SJSA1 (cell line): ENCODE measurements at regions not wholly inside any gene's neighbourhood (a gene's known extent, or its start where the extent isn't known, plus 50 kb on each side); places are given as distances from the start of the nearest gene placed in this dataset.

Experiments used
- DNase-seq, 2 experiments: peaks; one replicate each; pipeline ENCODE4 v3.0.0-alpha.2; 2015 to 2020; ENCODE audit warnings: low spot score in 2 of 2, low read depth in 1 of 2
- H3K27ac ChIP-seq: fragments of 250-450 bp; sonication (Bioruptor Pico); 2 replicates; pipeline ENCODE4 v1.5.1; 2020; ENCODE audit warnings: mild to moderate bottlenecking, moderate library complexity
- H3K27me3 ChIP-seq: fragments of 250-450 bp; sonication (Bioruptor Pico); replicated peaks from 2 replicates; pipeline ENCODE4 v1.5.1; 2020; ENCODE audit warnings: mild to moderate bottlenecking, moderate library complexity
- H3K36me3 ChIP-seq: fragments of 250-450 bp; sonication (Bioruptor Pico); 2 replicates; pipeline ENCODE4 v1.5.1; 2020; ENCODE audit warnings: mild to moderate bottlenecking
- H3K4me1 ChIP-seq: fragments of 250-450 bp; sonication (Bioruptor Pico); replicated peaks from 2 replicates; pipeline ENCODE4 v1.6.1; 2021; ENCODE audit warnings: mild to moderate bottlenecking
- H3K4me3 ChIP-seq: fragments of 250-450 bp; sonication (Bioruptor Pico); 2 replicates; pipeline ENCODE4 v1.5.1; 2020; ENCODE audit warnings: mild to moderate bottlenecking
- H3K9me3 ChIP-seq: fragments of 250-450 bp; sonication (Bioruptor Pico); replicated peaks from 2 replicates; pipeline ENCODE4 v1.5.1; 2020; ENCODE audit warnings: mild to moderate bottlenecking

- no peak for DNase-seq
- Histone ChIP-seq H3K27me3 (no peaks in the 10 kb centered on the region; the same call in 1 of the 2 replicates), H3K9me3 (no peaks in the 10 kb centered on the region), H3K27ac (no peak overlapping the region), H3K4me1 (no peaks in the 10 kb centered on the region; the same call in 1 of the 2 replicates), H3K36me3 (no peaks in the 10 kb centered on the region), H3K4me3 (no peak overlapping the region)
These were observed 159.2 kb upstream of the CST7 start for GRCh38 chr20:24789877-24790276.

GRCh38 chr20:24790746-24791283 is 158.3 kb upstream of the CST7 start:
- Histone ChIP-seq H3K4me1 (no peaks in the 10 kb centered on the region), H3K4me3 (no peak overlapping the region), H3K9me3 (no peaks in the 10 kb centered on the region), H3K27me3 (peaks cover 3% of the 10 kb centered on the region; the same call in 1 of the 2 replicates), H3K27ac (no peak overlapping the region), H3K36me3 (no peaks in the 10 kb centered on the region)
- no peak for DNase-seq

GRCh38 chr20:24791953-24792352 is 157.1 kb upstream of the CST7 start:
- no peaks in the 10 kb centered on the region for H3K36me3 ChIP-seq
- no peak overlapping the region for H3K27ac ChIP-seq
- H3K4me3 ChIP-seq, result no peak overlapping the region
- H3K27me3 ChIP-seq, result peaks cover 3% of the 10 kb centered on the region; the same call in 1 of the 2 replicates
- no peaks in the 10 kb centered on the region for H3K4me1 ChIP-seq
- no peak for DNase-seq
- no peaks in the 10 kb centered on the region for H3K9me3 ChIP-seq

- H3K27ac ChIP-seq, result no peak overlapping the region
- H3K9me3 ChIP-seq, result no peaks in the 10 kb centered on the region
- no peak overlapping the region for H3K4me3 ChIP-seq
- H3K27me3 ChIP-seq, result peaks cover 3% of the 10 kb centered on the region; the same call in 1 of the 2 replicates
- H3K36me3 ChIP-seq, result no peaks in the 10 kb centered on the region
- no peaks in the 10 kb centered on the region for H3K4me1 ChIP-seq
- DNase-seq, result no peak
These were observed 156.2 kb upstream of the CST7 start for GRCh38 chr20:24792641-24793495.

- Histone ChIP-seq H3K36me3 (no peaks in the 10 kb centered on the region), H3K27me3 (0 out of 2 replicates have a peak, but pooled peaks cover 3% of the 10 kb centered on the region)
These were observed 153.6 kb upstream of the CST7 start for GRCh38 chr20:24795436-24795835.

GRCh38 chr20:24796236-24796635 is 152.8 kb upstream of the CST7 start:
- no peak overlapping the region for H3K4me3 ChIP-seq
- 0 out of 2 replicates have a peak, but pooled peaks cover 3% of the 10 kb centered on the region for H3K27me3 ChIP-seq
- DNase-seq, result no peak
- no peaks in the 10 kb centered on the region for H3K36me3 ChIP-seq
- H3K27ac ChIP-seq, result no peak overlapping the region
- H3K4me1 ChIP-seq, result no peaks in the 10 kb centered on the region
- H3K9me3 ChIP-seq, result no peaks in the 10 kb centered on the region

More at GRCh38 chr20:24795436-24795835, 153.6 kb upstream of the CST7 start:
- no peak overlapping the region for H3K4me3 ChIP-seq
- no peaks in the 10 kb centered on the region for H3K9me3 ChIP-seq
- no peak overlapping the region for H3K27ac ChIP-seq
- no peak for DNase-seq
- no peaks in the 10 kb centered on the region for H3K4me1 ChIP-seq

- Histone ChIP-seq H3K4me3 (no peak overlapping the region), H3K9me3 (no peaks in the 10 kb centered on the region), H3K36me3 (no peaks in the 10 kb centered on the region), H3K27me3 (0 out of 2 replicates have a peak, but pooled peaks cover 3% of the 10 kb centered on the region), H3K4me1 (no peaks in the 10 kb centered on the region), H3K27ac (no peak overlapping the region)
- DNase-seq, result no peak
These were observed 152.0 kb upstream of the CST7 start for GRCh38 chr20:24797113-24797512.

GRCh38 chr20:24797745-24798655 is 151.1 kb upstream of the CST7 start:
- H3K9me3 ChIP-seq, result no peaks in the 10 kb centered on the region
- DNase-seq, result no peak
- no peak overlapping the region for H3K27ac ChIP-seq
- H3K4me3 ChIP-seq, result no peak overlapping the region
- H3K4me1 ChIP-seq, result no peaks in the 10 kb centered on the region
- 0 out of 2 replicates have a peak, but pooled peaks cover 3% of the 10 kb centered on the region for H3K27me3 ChIP-seq
- H3K36me3 ChIP-seq, result no peaks in the 10 kb centered on the region

- Histone ChIP-seq H3K36me3 (no peaks in the 10 kb centered on the region), H3K27ac (no peak overlapping the region), H3K9me3 (no peaks in the 10 kb centered on the region), H3K27me3 (0 out of 2 replicates have a peak, but pooled peaks cover 3% of the 10 kb centered on the region), H3K4me3 (no peak overlapping the region), H3K4me1 (no peaks in the 10 kb centered on the region)
- DNase-seq, result no peak
These were observed 150.0 kb upstream of the CST7 start for GRCh38 chr20:24798930-24799705.

GRCh38 chr20:24799971-24800580 is 149.0 kb upstream of the CST7 start:
- Histone ChIP-seq H3K4me1 (no peaks in the 10 kb centered on the region), H3K4me3 (no peak overlapping the region), H3K9me3 (no peaks in the 10 kb centered on the region), H3K27me3 (0 out of 2 replicates have a peak, but pooled peaks cover 3% of the 10 kb centered on the region), H3K27ac (no peak overlapping the region), H3K36me3 (no peaks in the 10 kb centered on the region)
- DNase-seq, result no peak

- DNase-seq, result no peak
- Histone ChIP-seq H3K27me3 (no peaks in the 10 kb centered on the region), H3K27ac (no peak overlapping the region), H3K4me1 (no peaks in the 10 kb centered on the region), H3K9me3 (no peaks in the 10 kb centered on the region), H3K4me3 (no peak overlapping the region), H3K36me3 (no peaks in the 10 kb centered on the region)
These were observed 146.7 kb upstream of the CST7 start for GRCh38 chr20:24802286-24802820.

- H3K27ac ChIP-seq, result no peak overlapping the region
These were observed 144.4 kb upstream of the CST7 start for GRCh38 chr20:24804481-24805206.

More at GRCh38 chr20:24804481-24805206, 144.4 kb upstream of the CST7 start:
- DNase-seq, result no peak
- no peaks in the 10 kb centered on the region for H3K4me1 ChIP-seq
- no peak overlapping the region for H3K4me3 ChIP-seq
- no peaks in the 10 kb centered on the region for H3K9me3 ChIP-seq
- H3K36me3 ChIP-seq, result no peaks in the 10 kb centered on the region
- H3K27me3 ChIP-seq, result no peaks in the 10 kb centered on the region
